IMR-90 (cell line): ENCODE measurements at regions not wholly inside any gene's neighbourhood (a gene's known extent, or its start where the extent isn't known, plus 50 kb on each side); places are given as distances from the start of the nearest gene placed in this dataset.

Experiments used
- CTCF ChIP-seq: conservative IDR thresholded peaks from 2 replicates; pipeline ENCODE4 v1.5.1; 2012; ENCODE audit warnings: mild to moderate bottlenecking, low read depth, low read length, improper control_type of control experiment
- USF2 ChIP-seq: fragments of 150-350 bp; IDR thresholded peaks from 2 replicates; pipeline ENCODE4 v1.6.1; 2017; ENCODE audit warnings: mild to moderate bottlenecking, antibody characterized with exemption, low read length, low read depth

- TF ChIP-seq USF2: no peak
- TF ChIP-seq CTCF: no peak
Observed at GRCh38 chr16:19963301-19963700, 78.7 kb upstream of the GPRC5B start.
